NCI-H1694 (cell line): ENCODE measurements at regions not wholly inside any gene's neighbourhood (a gene's known extent, or its start where the extent isn't known, plus 50 kb on each side); places are given as distances from the start of the nearest gene placed in this dataset.

Experiments used
- DNase-seq: peaks from one replicate; lab custom pipeline; 2025; lab: John Stamatoyannopoulos, UW

DNA sequence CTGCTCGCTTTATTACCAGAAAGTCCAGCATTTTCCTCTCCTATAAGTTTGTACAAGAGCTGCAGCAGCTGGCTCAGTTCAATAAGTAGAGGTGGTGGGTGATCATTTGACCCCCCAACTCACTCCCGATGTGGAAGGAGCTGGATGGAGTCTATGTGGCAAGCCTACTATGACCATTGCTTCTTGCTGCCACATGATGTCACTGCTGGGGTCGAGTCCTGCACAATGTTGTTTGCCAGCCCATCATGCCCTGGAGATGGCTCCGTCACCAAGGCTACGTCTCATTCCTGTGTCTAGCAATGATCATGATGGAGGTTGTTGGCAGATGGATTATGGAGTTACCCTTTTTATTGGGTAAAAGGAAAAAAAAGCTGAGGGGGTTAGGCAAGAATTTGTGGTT, 266.3 kb downstream of the PSAT1 start:
- no peak for DNase-seq

DNA sequence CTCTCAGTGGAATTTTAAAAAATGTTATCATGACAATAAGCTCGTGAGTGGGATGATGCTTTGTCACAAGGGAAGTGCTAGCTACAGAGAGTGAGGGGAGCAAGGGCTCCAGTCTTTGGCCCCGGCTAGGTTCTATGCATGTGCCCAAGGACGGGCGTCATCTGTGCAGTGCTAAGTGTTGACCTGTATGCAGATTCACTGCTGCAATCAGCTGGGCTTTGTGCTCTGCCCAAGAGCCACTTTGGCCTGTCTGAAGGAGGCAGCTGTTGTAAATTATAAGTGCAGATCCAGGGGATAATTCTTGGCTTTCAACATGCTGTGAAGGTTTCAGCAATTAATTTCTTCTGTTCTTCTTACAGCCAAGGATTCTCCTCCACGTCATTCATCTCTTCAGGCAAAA, 268.6 kb downstream of the PSAT1 start:
- no peak for DNase-seq

DNA sequence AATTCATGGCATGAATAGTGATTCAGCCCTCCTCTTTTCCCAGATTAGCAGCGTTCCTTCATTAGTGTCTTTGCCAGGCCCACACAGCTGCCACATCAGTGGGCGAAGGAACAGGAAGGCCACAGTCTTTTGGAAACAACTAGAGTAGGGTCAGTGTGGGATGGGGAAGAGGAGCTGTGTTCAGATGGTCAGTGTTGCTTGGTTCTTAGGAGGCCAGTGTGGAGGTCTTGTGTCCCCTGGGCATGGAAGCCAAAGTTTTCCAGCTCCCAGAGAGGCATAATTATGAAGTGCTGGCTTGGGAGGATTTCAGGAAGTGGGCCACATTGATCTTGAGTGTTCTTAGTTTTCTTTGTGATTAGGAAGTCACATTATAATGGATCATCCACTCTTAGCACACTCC, 269.6 kb downstream of the PSAT1 start:
- no peak for DNase-seq

DNA sequence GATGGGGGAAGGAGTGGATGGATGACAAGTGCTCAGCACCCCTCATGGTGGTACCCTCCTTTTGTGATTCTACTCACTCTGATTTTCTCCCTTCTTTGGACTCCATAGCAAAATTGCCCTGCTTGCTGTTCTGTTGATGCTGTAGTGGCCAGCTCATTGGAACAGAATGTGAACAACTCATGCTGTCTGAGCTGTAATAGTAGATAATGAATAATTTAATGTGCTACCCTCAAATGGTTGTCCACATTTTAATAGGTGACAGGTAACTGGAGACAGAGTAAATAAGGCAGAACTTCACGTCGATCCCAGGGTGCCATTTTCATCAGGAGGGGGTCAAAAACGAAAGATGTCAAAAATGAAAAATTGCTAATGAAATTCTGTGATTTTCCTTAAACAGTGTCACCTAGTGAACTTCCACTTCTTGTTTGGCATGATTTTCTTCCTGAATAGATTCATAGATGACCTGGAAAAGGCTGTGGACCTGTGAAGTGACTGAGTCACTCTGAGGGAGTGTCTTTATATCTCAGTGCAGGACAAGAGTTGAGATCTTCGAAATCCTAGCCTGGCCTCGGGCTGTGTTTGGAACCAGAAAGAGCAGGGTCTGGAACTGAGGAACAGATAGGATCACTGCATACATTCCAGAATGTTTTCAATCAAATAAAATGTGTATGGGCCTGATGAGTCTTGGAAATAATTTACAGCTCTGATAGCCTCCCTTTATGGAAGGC, 270.2 kb downstream of the PSAT1 start:
- DNase-seq, result no peak

DNA sequence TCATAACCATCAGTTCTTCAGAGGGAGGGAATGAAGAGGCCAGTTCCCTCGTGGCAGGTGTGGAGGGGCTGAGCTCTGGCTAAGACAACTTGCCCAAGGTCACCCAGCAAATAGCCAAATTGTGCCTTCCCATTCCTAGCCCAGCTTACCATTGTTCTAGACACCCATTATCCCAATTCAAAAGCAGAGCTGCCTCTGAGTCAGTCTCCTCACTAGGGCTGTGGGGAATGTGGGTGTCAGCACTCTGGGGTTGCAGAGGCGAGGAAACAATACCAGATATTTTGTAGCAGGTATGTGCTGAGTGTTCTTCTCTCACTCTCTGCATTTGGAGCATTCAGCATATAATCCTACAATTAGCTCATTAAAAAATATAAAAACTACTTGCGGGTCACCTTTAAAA, 270.8 kb downstream of the PSAT1 start:
- DNase-seq, result no peak

DNA sequence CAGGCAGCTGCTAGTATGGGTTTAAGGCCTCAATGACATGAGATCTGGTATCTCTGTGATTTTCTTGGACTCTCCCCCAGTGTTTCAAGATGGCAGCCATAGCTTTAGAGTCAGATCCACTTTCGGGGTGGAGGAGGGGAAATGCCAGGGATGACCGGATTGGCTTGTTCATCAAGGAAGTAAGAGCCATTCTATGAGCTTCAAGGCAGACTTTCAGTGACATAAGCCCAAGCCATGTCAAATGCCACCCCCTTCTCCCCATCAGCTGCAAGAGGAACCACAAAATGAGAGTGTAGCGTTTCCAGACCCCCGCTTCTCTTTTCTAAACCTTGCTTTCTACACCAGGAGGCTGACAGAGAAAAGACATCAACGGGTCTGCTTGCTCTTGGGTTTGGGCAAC, 271.8 kb downstream of the PSAT1 start:
- DNase-seq, result no peak

DNA sequence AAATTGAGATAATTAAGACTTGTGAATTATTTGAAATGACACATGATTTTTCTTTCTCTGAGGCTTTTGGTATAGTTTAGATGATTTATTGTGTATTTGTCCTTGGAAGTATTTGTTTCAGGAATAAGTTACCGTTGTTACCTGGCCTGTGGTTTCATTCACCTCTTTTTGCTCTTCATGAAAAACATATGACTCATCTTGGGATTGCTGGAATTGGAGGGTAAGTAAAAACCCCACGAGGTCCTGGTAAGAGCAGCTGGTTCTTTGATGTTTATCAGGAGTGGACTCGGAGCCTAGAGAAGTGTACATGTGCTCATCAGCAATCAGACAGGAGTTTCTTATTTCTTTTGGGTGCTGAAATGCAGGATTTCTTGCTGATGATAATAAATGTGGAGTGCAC, 275.3 kb downstream of the PSAT1 start:
- no peak for DNase-seq

DNA sequence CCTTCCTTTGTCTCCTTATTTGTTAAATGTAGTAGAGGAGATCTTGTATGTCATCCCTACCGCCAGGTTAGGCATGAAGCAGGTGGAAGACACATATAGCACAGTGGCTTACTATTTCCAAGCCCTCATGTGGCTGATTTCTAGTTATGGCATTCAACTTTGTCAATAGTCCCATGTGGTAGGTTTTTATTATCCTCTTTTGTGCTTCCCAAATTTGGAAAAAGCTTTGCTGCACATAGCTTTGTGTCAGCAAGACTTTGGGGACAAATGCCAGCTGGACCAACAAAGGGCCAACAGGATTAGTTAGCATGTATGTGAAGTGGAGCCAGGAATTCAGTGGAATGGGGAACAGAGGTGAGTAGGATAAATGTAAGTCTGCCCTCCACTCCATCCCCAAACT, 276.3 kb downstream of the PSAT1 start:
- no peak for DNase-seq

DNA sequence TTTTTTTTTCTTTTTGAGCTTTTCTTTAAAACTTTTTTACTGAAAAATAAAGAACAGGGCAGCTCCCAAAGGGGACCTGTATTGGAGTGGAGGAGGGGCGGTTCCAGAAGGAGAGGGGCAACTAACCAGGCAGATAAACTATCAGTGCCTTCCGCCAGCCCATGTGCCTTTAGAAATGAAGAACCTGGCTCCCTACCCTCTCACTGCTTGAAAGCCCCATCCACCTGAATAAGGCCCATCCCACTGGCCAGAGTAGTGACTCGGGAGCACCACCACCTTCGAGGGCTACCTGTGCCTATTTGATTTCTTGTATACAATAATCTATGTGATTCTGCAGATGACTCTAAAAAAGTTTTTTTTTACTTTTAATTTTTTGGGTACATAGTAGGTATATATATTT, 276.7 kb downstream of the PSAT1 start:
- DNase-seq, result no peak

DNA sequence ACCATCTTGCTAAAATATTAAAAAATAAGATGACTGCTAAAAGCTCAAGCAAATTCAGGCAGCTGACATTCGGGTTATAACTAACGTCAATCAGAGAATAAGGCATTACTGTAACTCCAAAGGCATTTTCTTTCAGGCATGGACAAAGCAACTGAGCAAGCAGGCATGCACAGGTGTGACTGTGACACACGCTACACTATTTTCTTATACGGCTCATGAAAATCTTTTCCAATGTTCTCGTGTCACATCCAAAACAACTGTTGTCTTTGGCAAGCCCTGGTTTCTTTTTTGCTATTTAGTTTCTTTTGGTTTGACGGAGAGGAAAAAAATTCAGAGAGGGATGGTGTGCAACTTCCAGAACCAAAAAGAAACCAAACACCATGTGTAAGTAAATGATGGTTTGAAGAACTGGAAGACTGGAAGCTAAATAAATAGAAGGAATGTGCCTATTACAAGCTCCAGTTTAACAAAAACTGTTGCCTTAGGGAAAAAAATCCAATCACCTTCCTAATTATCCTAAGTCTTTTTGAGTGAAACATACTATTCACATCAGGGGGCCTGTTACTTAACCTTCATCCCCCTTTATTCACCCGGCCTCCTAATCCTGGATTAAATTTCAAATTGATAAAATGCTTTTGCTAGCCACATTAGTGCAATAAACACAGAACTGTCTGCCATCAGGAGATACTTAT, 277.6 kb downstream of the PSAT1 start:
- DNase-seq, result no peak

DNA sequence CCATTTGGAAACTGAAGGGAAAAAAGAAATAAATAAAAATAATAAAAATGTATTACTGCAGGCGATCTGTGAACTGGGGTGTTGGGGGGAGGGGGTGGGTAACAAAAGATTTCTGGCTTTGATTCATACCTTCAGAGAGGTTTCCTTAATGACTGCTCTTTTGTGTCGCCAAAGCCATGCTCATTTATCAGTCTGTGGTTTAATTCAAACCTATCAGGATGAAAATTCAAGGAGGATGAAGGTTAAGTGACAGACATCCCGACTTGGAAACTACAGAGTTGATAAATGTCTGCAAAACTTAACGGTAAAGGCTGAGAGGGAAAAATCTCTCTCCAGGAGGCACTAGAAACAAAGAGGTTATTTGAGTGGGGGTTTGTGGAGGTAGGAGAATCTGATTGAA, 278.2 kb downstream of the PSAT1 start:
- no peak for DNase-seq

DNA sequence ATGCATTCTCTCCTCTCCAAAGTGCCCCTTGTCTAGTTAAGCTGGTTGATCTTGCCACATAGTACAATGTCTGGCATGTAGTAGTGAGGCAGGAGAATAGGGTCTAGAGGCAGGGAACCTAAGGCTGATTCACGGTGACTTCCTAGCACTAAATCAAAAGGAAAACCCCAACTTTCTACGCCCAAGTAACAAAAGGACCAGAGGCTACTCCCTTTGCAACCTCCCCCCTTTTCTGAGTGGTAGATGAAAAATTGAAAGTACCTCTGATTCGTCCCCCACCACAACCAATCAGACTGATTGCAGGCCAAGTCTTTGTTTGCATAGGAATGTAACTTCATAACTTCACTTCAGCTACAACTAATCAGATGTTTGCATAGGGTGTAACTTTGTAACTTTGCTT, 278.8 kb downstream of the PSAT1 start:
- no peak for DNase-seq

DNA sequence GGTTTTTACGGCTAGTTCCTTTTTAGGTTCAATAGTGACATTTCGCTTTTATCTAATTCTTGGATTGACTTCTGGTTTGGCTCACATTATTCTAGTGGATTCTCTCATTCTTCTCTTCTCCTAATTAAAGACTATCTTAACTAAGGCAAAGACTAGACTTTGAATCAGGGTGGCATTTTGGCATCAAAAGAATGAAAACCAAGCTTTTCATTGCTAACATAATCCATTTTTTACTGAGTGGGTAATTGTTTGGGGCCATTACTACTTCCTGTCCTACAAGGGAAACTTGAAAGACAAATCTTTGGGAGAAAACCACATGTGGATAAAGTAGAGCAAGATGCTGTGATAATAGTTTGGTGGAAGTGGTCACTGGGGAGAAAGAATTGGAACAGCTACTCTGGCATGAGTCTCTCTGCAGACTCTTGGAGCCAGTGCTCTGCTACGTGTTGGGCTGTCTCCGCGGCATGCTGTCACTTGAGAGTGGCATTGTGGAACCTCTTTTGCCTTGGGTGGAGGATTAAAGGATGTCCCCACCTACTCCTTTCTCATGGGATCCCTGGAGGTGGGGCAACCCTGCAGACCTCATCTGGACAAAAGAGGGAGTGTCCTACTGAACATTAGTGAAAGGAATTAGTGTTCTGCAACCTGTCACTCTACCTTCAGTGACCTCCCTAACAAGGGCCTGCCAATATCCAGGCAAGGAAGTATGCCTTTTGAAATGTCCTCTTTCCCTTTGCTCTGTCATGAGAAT, 280.4 kb downstream of the PSAT1 start:
- DNase-seq, result no peak

DNA sequence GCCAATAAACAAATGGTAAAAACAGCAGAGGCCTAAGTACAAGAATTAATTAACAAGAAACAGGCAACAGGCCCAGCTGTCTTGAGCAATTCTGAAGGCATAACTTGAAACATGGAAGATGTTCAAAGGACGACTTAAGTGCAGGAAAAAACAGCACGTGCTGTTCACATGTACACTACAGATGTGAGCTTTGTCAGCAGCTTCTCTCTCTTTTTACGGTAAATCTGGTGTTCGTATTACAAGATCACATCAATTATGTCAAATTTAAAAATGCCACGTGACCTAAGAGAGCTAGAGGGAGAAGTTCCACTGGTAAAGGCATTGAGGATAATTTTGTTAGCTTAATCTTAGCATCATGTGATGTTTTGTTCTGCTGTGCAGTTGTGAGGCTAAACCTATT, 281.1 kb downstream of the PSAT1 start:
- no peak for DNase-seq

DNA sequence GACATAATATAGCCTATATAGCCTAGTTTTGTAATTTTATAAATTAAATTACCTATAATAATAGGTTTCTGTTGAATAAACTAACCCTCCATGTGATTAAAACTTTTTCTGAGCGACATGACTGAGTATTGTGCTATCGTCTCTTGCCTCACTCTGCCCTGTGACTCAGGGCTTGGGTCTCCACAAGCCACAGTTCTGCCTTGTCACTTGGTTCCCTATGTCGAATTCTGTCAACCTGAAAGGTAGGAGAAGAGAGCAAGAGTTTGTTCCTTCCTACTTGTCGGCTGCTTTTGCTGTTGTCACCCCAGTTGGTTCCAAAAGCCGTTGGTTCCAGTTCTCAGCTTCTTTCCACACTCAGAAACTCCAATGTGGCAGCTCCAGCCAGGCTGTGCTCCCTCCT, 285.9 kb downstream of the PSAT1 start:
- DNase-seq, result no peak

DNA sequence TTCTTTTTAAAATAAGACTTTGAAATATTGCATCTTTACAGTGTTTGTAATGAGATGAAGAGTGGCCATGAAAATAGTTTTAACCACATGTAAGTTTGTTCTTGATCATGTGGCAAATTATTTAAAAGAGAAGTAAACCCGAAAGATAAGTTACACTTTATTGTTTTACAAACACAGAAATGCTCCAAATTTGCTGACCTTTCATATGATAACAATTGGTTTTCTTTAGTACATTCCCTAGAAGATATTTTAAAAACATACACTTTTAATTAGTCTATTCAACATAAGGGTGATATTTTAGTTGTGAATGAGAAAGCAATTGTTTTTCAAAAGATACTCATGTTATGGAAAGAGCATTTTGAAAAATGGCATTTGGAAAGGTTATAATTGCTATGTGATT, 287.7 kb downstream of the PSAT1 start:
- DNase-seq, result no peak

DNA sequence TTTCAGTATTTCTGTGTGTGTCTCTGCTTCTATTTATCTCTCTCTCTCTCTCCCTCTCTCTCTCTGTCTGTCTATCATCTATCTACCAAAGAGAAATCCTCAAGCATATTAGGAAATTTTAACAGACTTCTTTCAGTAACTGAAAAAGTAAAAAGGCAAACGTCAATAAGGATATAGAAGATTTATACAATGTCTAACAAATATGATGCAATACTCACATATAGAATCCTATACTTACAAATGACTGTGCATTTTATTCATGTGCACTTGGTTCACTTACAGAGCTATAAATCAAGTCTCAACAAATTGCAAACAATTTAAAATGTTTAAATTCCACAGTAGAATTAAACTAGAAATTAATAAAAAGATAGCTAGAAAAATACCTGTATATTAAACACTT, 289.0 kb downstream of the PSAT1 start:
- no peak for DNase-seq

DNA sequence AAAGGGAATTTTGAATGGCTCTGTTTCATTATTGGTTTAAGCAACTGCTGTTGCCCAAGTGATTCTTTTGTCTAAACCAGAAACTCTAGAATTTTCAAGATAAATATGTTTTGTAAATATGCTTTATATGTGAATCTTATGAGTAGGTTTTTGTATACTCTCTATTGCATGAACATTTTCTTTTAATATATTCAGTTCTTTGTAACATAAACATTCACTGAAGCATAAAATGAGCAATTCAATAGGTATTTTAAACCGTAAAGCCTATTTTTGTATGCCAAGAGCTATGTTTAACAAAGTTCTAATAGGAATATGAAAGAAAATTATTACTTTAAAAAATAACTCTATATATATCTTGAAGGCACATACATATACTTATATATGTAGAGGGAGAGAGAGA, 293.1 kb downstream of the PSAT1 start:
- no peak for DNase-seq

DNA sequence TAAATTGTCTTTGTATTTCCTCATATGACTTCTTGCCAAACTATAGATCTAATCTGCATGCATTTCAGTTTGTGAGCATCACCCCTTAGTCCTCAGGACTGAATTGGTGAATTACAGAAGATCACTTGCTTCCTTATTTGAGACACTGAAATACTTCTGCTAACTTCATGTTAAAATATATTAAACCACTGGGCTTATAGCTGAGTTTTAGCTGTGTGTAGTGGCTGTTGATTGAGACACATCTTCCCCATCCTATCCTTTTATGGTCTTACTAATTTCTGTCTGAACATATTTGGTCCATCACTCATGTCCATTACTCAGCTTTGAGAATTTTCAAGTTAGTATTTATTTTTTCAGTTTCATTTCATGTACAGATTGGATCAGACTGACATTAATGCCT, 295.9 kb downstream of the PSAT1 start:
- no peak for DNase-seq

DNA sequence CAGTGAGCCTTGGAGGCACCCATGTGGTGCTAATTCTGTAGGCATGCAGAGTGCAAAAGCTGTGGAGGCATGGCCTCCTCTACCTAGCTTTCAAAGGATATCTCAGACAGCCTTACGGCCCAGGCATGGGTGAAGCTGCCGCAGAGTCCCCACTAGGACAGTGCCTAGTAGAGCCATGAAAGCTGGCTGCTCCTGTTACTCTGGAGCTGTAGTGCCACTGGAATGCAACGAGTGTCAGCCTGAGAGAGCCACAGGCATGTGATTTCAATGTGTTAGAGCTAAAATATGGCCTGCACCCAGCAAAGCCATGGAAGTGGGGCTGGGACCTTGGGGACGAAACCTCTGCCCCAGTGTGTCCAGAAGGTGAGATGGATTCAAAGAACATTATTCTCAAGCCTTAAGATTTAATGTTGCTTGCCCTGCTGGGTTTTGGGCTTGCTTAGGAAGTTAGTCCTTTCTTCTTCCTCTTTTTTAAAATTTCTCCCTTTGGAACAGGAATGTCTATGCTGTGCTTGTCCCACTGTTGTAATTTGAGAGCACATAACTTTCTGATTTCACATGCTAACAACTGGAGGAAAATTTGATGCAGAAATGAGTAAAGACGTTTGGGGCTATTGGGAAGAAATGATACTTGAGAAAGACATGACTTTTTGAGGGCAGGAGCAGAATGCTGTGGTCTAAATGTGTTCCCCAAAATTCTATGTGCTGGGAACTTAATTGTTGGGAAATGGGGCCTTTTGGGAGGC, 298.4 kb downstream of the PSAT1 start:
- no peak for DNase-seq

DNA sequence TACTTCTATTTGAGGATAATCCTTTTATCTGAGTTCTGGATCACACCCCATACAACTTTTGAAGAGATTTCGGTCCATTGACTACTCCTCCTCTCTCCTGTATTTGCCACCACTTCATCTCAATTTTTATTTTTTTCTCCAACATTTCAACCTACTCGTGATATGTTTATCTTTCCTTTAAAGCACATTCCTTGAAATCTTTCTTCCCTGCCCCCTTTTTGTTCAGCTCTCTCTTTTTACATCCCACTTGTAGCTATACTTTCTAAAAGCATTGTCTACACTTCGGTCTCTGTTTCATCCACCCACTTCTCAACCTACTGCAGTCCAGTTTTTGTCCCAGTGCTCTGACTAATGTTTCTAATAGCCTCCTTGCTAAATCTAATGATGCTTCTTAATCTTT, 299.4 kb downstream of the PSAT1 start:
- DNase-seq, result no peak

DNA sequence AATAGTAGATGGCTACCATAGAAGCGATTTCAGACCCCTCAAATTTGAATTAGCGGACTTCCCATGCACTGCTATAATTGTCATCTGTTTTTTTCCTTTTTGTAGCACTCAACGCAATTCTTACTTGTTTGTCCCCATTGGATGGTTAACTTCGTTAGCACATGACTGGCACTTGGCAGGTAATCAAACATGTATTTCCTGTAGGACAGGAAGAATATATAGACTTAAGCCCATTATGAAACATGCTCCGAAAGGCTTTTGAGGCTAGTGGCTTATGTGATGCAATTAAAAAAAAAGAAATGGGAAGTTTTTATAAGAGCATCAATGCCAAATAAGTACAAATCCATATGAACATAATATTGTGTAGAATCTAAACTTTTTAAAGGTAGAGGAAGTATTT, 301.2 kb downstream of the PSAT1 start:
- no peak for DNase-seq

DNA sequence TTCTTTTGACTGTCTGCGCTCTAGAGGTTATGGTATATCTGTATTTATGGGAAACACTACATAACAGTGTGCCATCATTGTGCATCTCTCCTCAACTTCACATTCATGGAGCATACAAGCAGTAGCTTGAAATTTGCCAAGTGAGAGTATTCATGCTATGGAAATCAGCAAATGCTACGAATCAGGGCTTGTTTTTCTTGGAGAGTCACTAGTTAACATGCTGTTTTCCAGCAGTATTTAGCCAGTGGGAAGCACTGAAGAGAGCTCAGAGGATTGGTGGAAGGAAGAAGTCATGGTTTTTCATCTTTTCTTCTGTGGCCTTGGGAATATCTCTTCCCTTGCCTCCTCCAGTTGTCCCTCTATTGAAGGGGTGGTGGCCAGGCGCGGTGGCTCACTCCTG, 303.0 kb downstream of the PSAT1 start:
- DNase-seq, result no peak
